ENCODE measurements at regions not wholly inside any gene's neighbourhood (a gene's known extent, or its start where the extent isn't known, plus 50 kb on each side); places are given as distances from the start of the nearest gene placed in this dataset.

DNA sequence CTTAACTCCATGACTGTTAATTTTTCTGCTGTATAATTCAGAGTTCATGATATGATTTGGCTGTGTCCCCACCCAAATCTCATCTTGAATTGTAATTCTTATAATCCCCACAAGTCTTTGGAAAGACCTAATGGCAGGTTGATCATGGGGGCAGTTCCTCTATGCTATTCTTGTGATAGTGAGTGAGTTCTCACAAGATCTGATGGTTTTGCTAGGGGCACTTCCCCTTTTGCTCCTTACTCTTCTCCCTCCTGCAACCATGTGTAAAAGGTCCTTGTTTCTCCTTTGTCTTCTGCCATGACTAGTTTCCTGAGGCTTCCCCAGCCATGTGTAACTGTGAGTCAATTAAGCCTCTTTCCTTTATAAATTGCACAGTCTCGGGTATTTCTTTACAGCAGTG, 1751.9 kb downstream of the ARAP2 start:
- TF ChIP-seq, protein P1, sequence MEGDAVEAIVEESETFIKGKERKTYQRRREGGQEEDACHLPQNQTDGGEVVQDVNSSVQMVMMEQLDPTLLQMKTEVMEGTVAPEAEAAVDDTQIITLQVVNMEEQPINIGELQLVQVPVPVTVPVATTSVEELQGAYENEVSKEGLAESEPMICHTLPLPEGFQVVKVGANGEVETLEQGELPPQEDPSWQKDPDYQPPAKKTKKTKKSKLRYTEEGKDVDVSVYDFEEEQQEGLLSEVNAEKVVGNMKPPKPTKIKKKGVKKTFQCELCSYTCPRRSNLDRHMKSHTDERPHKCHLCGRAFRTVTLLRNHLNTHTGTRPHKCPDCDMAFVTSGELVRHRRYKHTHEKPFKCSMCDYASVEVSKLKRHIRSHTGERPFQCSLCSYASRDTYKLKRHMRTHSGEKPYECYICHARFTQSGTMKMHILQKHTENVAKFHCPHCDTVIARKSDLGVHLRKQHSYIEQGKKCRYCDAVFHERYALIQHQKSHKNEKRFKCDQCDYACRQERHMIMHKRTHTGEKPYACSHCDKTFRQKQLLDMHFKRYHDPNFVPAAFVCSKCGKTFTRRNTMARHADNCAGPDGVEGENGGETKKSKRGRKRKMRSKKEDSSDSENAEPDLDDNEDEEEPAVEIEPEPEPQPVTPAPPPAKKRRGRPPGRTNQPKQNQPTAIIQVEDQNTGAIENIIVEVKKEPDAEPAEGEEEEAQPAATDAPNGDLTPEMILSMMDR (IDR thresholded peaks at IDR 0.05; ENCODE audit: poor library complexity), result no peak
- no peak for TF ChIP-seq EZH2 (IDR thresholded peaks at IDR 0.05; ENCODE audit: borderline replicate concordance)
